ENCODE measurements at regions not wholly inside any gene's neighbourhood (a gene's known extent, or its start where the extent isn't known, plus 50 kb on each side); places are given as distances from the start of the nearest gene placed in this dataset.
A peak's percentile ranks its signal among the peaks of the same experiment; 100 is the strongest.

- DNase-seq (ENCODE audit: low read depth), result no peak
Measured at GRCh38 chr6:169993861-169994481, 242.5 kb downstream of the ERMARD start.

GRCh38 chr6:169991913-169992312, 240.5 kb downstream of the ERMARD start:
- DNase-seq (ENCODE audit: low read depth), result no peak

GRCh38 chr6:169991031-169991390, 239.6 kb downstream of the ERMARD start:
- DNase-seq (ENCODE audit: low read depth), result no peak

- DNase-seq (ENCODE audit: low read depth), result no peak
Measured at GRCh38 chr6:169990095-169991030, 238.9 kb downstream of the ERMARD start.

- DNase-seq (ENCODE audit: low read depth), result no peak
Measured at GRCh38 chr6:169989594-169989993, 238.2 kb downstream of the ERMARD start.

GRCh38 chr6:169988769-169989550, 237.5 kb downstream of the ERMARD start:
- no peak for DNase-seq (ENCODE audit: low read depth)

DNA sequence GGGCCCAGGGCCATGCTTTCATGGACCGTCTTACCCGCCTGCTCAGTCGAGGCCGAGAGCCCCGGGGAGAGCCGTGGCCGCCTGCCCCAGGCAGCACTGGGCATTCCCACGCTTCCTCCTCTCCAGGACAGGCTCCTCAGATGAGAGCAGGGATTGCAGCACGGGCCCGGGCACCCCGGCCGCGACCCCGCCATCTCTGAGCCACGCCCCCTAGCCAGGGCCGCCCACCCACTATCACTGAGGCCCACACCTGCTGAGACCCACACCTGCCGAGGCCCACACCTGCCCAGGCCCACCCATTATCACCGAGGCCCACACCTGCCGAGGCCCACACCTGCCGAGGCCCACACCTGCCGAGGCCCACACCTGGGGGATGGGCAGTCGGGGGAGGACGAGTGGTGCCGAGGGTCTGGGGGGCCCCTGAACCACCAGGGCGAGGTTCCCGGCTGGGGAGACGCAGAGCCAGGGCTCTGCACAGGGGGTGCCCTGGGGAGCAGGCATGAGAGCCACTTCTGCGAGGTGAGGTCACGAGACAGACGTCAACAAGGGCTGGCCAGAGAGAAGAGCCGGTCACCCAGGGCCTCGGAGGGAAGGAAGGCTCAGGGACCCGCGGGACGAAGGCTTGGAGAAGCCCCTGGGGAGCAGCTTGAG, 235.6 kb downstream of the ERMARD start:
- DNase-seq (ENCODE audit: low read depth), result no peak

DNA sequence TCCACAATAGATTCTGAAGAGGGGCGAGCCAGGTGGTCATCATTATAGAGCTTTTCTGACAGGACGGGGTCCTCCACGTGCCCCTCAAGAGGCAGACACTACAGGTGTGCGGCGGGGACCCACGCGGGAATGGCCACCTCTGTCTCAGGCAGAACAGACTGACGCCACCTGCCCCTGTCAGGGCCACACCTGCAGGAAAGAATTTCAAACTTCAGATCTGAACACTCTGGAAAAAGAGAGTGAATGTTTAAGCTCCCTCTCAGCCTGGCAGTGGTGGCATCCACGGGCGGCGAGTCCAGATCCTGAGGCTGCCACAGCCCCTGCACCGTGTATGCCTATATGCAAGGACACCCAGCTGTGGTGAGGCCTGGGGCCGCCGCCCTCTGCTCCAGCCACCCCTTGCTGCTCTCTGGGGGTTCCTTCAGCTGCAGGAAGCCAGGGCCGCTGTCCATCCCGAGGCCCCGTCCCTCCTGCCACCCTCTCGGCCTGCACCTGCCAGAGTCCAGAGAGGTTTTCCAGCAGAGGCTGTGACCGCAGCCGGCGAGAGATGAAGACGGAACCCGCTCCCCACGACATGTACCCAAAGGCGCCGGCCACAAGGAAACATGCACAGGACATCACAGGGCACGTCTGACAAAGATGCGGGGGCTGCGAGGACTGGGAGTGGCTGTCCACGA, 234.9 kb downstream of the ERMARD start:
- DNase-seq (ENCODE audit: low read depth), result no peak

GRCh38 chr6:169985121-169986015, 233.9 kb downstream of the ERMARD start:
- DNase-seq (ENCODE audit: low read depth), result no peak

GRCh38 chr6:169984181-169985120, 233.0 kb downstream of the ERMARD start:
- DNase-seq (ENCODE audit: low read depth), result no peak

- DNase-seq (ENCODE audit: low read depth), result no peak
Measured at GRCh38 chr6:169983651-169984050, 232.2 kb downstream of the ERMARD start.

GRCh38 chr6:169982461-169983386, 231.3 kb downstream of the ERMARD start:
- no peak for DNase-seq (ENCODE audit: low read depth)

DNA sequence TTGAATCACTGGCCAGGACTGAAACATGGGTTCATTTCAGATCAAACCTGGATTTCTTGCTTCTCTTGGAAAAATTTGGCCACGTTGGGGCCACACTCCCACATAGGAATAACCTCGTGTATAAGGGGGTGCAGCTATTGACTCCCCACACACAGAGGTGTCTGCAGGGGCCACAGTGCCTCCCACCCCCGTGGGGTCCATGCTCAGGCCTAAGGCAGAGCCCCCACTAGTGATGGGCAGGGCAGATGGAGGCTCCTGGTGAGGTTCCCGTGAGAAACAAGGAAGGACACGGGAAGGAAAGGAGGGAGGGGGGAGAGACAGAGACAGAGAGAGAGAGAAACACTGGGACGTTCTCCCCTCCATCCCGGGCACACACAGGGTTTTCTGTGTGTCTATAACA, 230.5 kb downstream of the ERMARD start:
- DNase-seq (ENCODE audit: low read depth), result no peak

GRCh38 chr6:169981568-169981967, 230.1 kb downstream of the ERMARD start:
- no peak for DNase-seq (ENCODE audit: low read depth)

- DNase-seq (ENCODE audit: low read depth), result no peak
Measured at GRCh38 chr6:169980826-169981450, 229.5 kb downstream of the ERMARD start.

DNA sequence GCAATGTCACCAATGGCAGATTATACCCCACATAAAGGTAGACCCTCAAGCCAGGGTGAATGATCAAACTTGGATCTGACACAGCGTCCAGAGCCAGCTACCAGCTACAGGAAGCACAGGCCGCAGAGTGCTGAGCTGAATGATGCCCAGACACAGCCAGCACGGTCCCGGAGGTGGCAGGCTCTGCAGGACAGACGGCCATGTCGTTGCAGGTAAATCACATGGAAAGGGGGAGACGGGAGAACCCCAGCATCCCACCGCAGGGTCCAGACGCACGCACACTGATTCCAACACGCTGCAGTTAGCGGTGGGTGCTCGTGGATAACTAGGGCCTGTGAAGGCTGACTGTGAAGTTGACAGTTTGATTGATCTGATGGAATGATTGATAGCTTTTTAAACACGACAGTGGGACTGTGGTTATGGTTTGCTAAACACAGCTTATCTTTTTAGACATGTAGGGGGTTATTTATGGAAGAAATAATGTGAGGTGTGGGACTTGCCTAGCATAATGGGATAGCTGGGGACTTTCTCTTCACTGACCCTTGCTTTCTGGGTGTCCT, 228.5 kb downstream of the ERMARD start:
- DNase-seq (ENCODE audit: low read depth), result no peak

DNA sequence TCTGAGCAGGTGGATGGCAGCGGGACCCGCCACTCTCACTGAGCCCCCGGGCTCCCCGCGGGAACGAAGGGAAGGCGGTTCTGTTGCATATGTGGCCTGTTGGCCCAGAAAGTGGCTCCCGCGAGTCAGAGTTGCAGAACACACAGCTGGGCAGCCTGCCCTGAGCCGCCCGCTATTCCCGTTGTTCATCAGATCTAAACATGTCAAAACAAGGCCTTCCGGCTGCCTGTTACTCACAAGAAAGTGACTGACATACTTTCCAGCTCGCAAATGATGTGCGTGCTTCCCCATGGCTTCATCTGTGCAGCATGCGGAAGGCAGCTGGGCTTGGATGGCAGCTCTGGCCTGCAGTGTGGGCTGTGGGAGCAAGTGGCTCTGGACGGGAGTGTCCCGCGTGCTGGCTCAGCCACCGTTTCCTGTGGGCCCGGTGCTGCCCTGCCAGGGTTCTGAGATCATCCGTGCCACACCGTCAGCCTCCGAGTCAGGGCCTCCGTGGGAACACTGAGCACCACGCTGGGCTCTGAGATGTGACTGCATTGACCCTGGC, 227.3 kb downstream of the ERMARD start:
- peak; percentile 11 for DNase-seq (ENCODE audit: low read depth)

Data from GM04503 (cell line).